PC-9 (cell line): ENCODE measurements at regions not wholly inside any gene's neighbourhood (a gene's known extent, or its start where the extent isn't known, plus 50 kb on each side); places are given as distances from the start of the nearest gene placed in this dataset.

Experiments used
- BruUV-seq: library from RNA; stranded (reverse); fragments of 400-500 nt; replicated peaks from 2 replicates; lab custom pipeline; 2021; lab: Mats Ljungman, UMichigan
- CTCF ChIA-PET: fragments of 300-600 bp; sonication (Branson Sonifier 250); formaldehyde crosslinking; loops from one replicate; lab custom pipeline; 2022; ENCODE audit warnings: antibody characterized with exemption; lab: Charles Lee
- POLR2A ChIA-PET: fragments of 300-600 bp; sonication (Branson Sonifier 250); formaldehyde crosslinking; loops from one replicate; lab custom pipeline; 2022; ENCODE audit warnings: antibody characterized with exemption; ENCODE audit not compliant: unreplicated experiment; lab: Charles Lee
- DNase-seq, 2 experiments: peaks; one replicate each; pipeline versions ENCODE4 v3.0.0 to v3.0.0-alpha.2; 2015 to 2022; ENCODE audit warnings: mixed read lengths in 1 of 2
- H2AFZ ChIP-seq: fragments of 200-600 bp; sonication (generic); 2 replicates; pipeline ENCODE4 v1.8.1; 2017; ENCODE audit warnings: antibody characterized with exemption
- H3F3A ChIP-seq: fragments of 200-600 bp; sonication (generic); 2 replicates; pipeline ENCODE4 v1.8.1; 2017; ENCODE audit warnings: antibody characterized with exemption, mild to moderate bottlenecking, low read depth; ENCODE audit not compliant: insufficient read depth
- H3K27ac ChIP-seq: fragments of 200-600 bp; sonication (generic); 2 replicates; pipeline ENCODE4 v1.6.1; 2016; ENCODE audit warnings: mixed run types
- H3K27me3 ChIP-seq: fragments of 200-600 bp; sonication (generic); 2 replicates; pipeline ENCODE4 v1.6.1; 2016; ENCODE audit warnings: low read depth, mixed run types; ENCODE audit not compliant: insufficient read depth
- H3K36me3 ChIP-seq: fragments of 200-600 bp; sonication (generic); 2 replicates; pipeline ENCODE4 v1.6.1; 2016; ENCODE audit warnings: low read depth, mixed run types
- H3K4me1 ChIP-seq: fragments of 200-600 bp; sonication (generic); replicated peaks from 2 replicates; pipeline ENCODE4 v1.6.1; 2016; ENCODE audit warnings: mixed run types; ENCODE audit not compliant: insufficient read depth
- H3K4me2 ChIP-seq: fragments of 200-600 bp; sonication (generic); 2 replicates; pipeline ENCODE4 v1.6.1; 2017; ENCODE audit warnings: mixed run types
- H3K4me3 ChIP-seq: fragments of 200-600 bp; sonication (generic); 2 replicates; pipeline ENCODE4 v1.6.1; 2016; ENCODE audit warnings: mixed run types
- H3K79me2 ChIP-seq: fragments of 200-600 bp; sonication (generic); 2 replicates; pipeline ENCODE4 v1.6.1; 2017; ENCODE audit warnings: low read depth, mixed run types
- H3K9me2 ChIP-seq: fragments of 200-600 bp; sonication (generic); 2 replicates; pipeline ENCODE4 v1.8.1; 2017; ENCODE audit warnings: mild to moderate bottlenecking; ENCODE audit not compliant: insufficient read depth
- H3K9me3 ChIP-seq: fragments of 200-600 bp; sonication (generic); 2 replicates; pipeline ENCODE4 v1.8.1; 2016; ENCODE audit warnings: low read depth; ENCODE audit not compliant: insufficient read depth
- H4K20me1 ChIP-seq: fragments of 200-600 bp; sonication (generic); 2 replicates; pipeline ENCODE4 v1.8.1; 2017; ENCODE audit not compliant: insufficient read depth
- EZH2 ChIP-seq: fragments of 200-600 bp; sonication (generic); IDR thresholded peaks from 2 replicates; pipeline ENCODE4 v1.8.0; 2017; ENCODE audit warnings: antibody characterized with exemption, low read depth
- intact Hi-C: fragments of 100-400 bp; cut with micrococcal nuclease; formaldehyde crosslinking; loops from one replicate; pipeline ENCODE4 v1.10.0; 2022; ENCODE audit not compliant: unreplicated experiment
- TF ChIP-seq, protein P1 (sequence below): fragments of 200-600 bp; sonication (generic); conservative IDR thresholded peaks from 2 replicates; pipeline ENCODE4 v1.6.1; 2017; ENCODE audit warnings: mixed run types, antibody characterized with exemption, mild to moderate bottlenecking, moderate library complexity

DNA sequence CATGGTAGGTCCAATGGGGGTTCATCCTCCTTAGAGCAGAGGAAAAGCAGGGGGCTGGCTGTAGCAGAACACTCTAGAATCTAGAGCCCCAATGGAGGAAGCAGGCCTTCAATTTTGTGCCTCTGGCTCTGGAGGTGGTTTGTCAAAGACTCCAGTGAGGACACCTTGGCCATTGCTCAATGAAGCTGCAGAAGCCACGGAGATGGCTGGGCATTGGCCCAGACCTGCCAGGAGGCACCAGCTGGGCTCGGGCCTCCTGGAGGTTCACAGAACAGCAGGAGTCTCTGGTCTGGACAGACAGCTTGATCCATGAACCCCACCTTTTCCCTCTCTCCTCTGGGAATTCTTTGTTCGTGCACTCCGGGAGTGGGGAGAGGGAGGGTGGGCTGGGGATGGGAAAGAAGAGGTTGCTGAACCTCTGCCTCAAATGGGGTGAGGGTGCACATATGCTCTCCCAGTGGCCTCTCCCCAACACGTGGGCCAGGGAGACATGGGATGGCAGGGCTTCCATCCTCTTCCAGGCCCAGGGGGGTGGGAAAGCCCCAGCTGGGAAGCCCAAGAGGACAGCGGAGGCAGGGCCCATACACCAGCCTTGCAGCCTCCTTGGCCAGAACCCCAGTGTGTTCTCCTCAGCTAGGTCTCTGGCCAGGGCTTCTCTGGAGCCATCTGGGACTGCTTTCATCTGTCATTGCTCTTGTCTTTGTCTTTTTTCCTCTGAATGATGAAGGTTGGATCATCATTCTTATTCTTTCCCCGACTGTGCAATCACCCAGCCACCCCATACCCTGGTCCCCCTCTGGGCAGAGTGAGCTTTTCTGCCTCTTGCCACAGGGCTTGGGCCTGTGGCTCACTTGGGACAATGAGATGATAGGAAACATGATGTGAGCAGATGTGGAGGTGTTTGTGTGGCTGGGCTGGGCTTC is 1019.4 kb downstream of the BRD1 start:
- no TSS peak for BruUV-seq
- POLR2A ChIA-PET, result no interaction called here
- Histone ChIP-seq H3K9me2 (no peaks in the 10 kb centered on the region), H3K4me3 (no peak overlapping the region), H3K4me1 (no peaks in the 10 kb centered on the region), H3K27me3 (peaks cover 86% of the 10 kb centered on the region), H3K4me2 (no peak overlapping the region), H3K79me2 (no peaks in the 10 kb centered on the region), H2AFZ (no peak overlapping the region), H3K27ac (no peak overlapping the region), H3F3A (no peaks in the 10 kb centered on the region), H3K9me3 (no peaks in the 10 kb centered on the region), H3K36me3 (no peaks in the 10 kb centered on the region), H4K20me1 (0 out of 2 replicates have a peak, but pooled peaks cover 4% of the 10 kb centered on the region)
- intact Hi-C loops, result no loop called here
- no peak for DNase-seq
- TF ChIP-seq, protein P1, sequence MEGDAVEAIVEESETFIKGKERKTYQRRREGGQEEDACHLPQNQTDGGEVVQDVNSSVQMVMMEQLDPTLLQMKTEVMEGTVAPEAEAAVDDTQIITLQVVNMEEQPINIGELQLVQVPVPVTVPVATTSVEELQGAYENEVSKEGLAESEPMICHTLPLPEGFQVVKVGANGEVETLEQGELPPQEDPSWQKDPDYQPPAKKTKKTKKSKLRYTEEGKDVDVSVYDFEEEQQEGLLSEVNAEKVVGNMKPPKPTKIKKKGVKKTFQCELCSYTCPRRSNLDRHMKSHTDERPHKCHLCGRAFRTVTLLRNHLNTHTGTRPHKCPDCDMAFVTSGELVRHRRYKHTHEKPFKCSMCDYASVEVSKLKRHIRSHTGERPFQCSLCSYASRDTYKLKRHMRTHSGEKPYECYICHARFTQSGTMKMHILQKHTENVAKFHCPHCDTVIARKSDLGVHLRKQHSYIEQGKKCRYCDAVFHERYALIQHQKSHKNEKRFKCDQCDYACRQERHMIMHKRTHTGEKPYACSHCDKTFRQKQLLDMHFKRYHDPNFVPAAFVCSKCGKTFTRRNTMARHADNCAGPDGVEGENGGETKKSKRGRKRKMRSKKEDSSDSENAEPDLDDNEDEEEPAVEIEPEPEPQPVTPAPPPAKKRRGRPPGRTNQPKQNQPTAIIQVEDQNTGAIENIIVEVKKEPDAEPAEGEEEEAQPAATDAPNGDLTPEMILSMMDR, result no peak
- TF ChIP-seq EZH2, result no peak
- CTCF ChIA-PET, result no interaction called here

DNA sequence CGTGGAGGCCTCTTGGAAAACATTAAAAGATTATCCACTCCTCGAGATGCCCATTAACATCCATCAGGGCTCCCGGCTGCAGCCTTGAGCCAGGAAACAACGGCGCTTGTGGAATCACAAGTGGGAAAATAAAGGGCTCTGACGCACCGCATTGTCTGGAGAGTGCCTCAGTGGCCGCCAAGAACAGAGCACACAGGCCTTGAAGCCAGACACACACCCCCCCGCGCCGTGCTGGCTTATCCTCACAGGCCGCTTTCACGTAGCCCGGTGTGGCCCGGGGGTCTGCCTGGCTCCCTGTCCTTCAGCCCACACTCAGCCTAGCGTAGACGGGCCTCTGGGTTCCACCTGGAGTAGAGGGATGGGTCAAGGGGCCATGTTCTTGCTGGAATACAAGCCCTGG is 1020.5 kb downstream of the BRD1 start:
- Histone ChIP-seq H4K20me1 (0 out of 2 replicates have a peak, but pooled peaks cover 4% of the 10 kb centered on the region), H2AFZ (no peak overlapping the region), H3K9me2 (no peaks in the 10 kb centered on the region), H3K4me1 (no peaks in the 10 kb centered on the region), H3K27me3 (peaks cover 97% of the 10 kb centered on the region), H3K79me2 (no peaks in the 10 kb centered on the region), H3K4me2 (no peak overlapping the region), H3K9me3 (no peaks in the 10 kb centered on the region), H3F3A (no peaks in the 10 kb centered on the region), H3K36me3 (no peaks in the 10 kb centered on the region), H3K4me3 (no peak overlapping the region), H3K27ac (no peak overlapping the region)
- BruUV-seq, result no TSS peak
- intact Hi-C loops, result no loop called here
- CTCF ChIA-PET, result no interaction called here
- POLR2A ChIA-PET, result no interaction called here
- TF ChIP-seq, protein P1, result no peak
- no peak for TF ChIP-seq EZH2
- DNase-seq, result no peak

DNA sequence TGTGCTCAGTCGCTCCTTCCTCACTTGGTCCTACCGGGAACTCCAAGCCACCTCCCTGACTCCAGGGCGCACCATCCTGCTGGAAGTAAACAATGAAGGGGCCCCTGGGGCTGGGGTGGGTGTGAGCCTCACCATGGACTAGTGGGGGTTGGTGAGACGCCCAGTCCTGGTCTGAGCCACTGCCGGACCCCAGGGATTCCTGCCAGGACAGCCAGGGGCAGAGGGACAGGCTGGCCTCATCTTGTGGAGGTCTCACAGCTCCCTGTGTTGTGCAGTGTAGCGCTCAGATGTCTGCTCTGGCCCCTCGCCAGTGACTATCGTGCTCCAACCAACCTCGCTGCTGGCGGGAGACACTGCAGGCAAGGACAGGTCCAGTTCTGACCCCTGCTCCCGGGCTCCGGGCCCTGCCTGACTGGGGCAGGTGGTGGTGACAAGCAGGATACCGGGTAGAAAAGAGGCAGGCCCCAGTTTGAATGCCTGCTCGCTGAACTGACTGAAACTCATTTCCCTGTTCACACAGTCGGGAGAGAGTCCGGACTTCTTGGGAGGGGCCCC is 1021.4 kb downstream of the BRD1 start:
- H4K20me1 ChIP-seq, result 0 out of 2 replicates have a peak, but pooled peaks cover 4% of the 10 kb centered on the region
- no peaks in the 10 kb centered on the region for H3K79me2 ChIP-seq
- H3K4me1 ChIP-seq, result no peaks in the 10 kb centered on the region
- no peak overlapping the region for H3K4me2 ChIP-seq
- no peak for DNase-seq
- no peaks in the 10 kb centered on the region for H3K36me3 ChIP-seq
- H3K9me3 ChIP-seq, result no peaks in the 10 kb centered on the region
- CTCF ChIA-PET, result no interaction called here
- H3F3A ChIP-seq, result no peaks in the 10 kb centered on the region
- H3K27ac ChIP-seq, result no peak overlapping the region
- TF ChIP-seq EZH2, result no peak
- TF ChIP-seq, protein P1, result no peak
- no peak overlapping the region for H2AFZ ChIP-seq
- no peak overlapping the region for H3K4me3 ChIP-seq
- POLR2A ChIA-PET, result no interaction called here
- peaks cover 97% of the 10 kb centered on the region for H3K27me3 ChIP-seq
- H3K9me2 ChIP-seq, result no peaks in the 10 kb centered on the region
- intact Hi-C loops, result no loop called here
- no TSS peak for BruUV-seq
